Endodermal cell (in vitro differentiated cells): ENCODE measurements at regions not wholly inside any gene's neighbourhood (a gene's known extent, or its start where the extent isn't known, plus 50 kb on each side); places are given as distances from the start of the nearest gene placed in this dataset.

ENCODE experiments used
- DNase-seq: peaks from one replicate; pipeline ENCODE4 v3.0.0-alpha.2; 2017
- H3K27ac ChIP-seq: 2 replicates; pipeline ENCODE4 v1.5.1; 2013; ENCODE audit warnings: mild to moderate bottlenecking, low read depth, low read length, moderate library complexity
- H3K27me3 ChIP-seq: 2 replicates; pipeline ENCODE4 v1.6.1; 2013; ENCODE audit warnings: mild to moderate bottlenecking, low read length, moderate library complexity; ENCODE audit not compliant: insufficient read depth, control insufficient read depth, poor library complexity, severe bottlenecking
- H3K36me3 ChIP-seq: 2 replicates; pipeline ENCODE4 v1.7.0; 2013; ENCODE audit warnings: mild to moderate bottlenecking, low read length, moderate library complexity; ENCODE audit not compliant: control insufficient read depth, insufficient read depth
- H3K4me1 ChIP-seq: one replicate; pipeline ENCODE4 v1.7.0; 2013; ENCODE audit warnings: low read length; ENCODE audit not compliant: control insufficient read depth, insufficient read depth
- H3K4me3 ChIP-seq: 2 replicates; pipeline ENCODE4 v1.5.1; 2013; ENCODE audit warnings: mild to moderate bottlenecking, low read length, moderate library complexity
- H3K9ac ChIP-seq: 2 replicates; pipeline ENCODE4 v1.6.1; 2013; ENCODE audit warnings: mild to moderate bottlenecking, low read length, moderate library complexity; ENCODE audit not compliant: poor library complexity, severe bottlenecking; ENCODE audit errors: extremely low read depth
- H3K9me3 ChIP-seq: 2 replicates; pipeline ENCODE4 v1.6.1; 2013; ENCODE audit warnings: mild to moderate bottlenecking, low read length, moderate library complexity; ENCODE audit not compliant: control insufficient read depth
- H3K27ac Mint-ChIP-seq: 2 replicates; pipeline ENCODE4 v1.8.0; 2020; ENCODE audit warnings: mixed read lengths
- H3K27me3 Mint-ChIP-seq: 2 replicates; pipeline ENCODE4 v1.8.0; 2021; ENCODE audit warnings: mild to moderate bottlenecking, mixed read lengths; ENCODE audit not compliant: insufficient read depth
- H3K36me3 Mint-ChIP-seq: 2 replicates; pipeline ENCODE4 v1.8.0; 2020; ENCODE audit warnings: low read depth, mixed read lengths
- H3K4me1 Mint-ChIP-seq: 2 replicates; pipeline ENCODE4 v1.8.0; 2020; ENCODE audit warnings: mixed read lengths
- H3K4me3 Mint-ChIP-seq: 2 replicates; pipeline ENCODE4 v1.8.0; 2020; ENCODE audit warnings: mild to moderate bottlenecking, moderate library complexity, mixed read lengths
- H3K9me3 Mint-ChIP-seq: 2 replicates; pipeline ENCODE4 v1.8.0; 2020; ENCODE audit warnings: mild to moderate bottlenecking, mixed read lengths
- WGBS, 2 experiments: methylation state at CpG; one replicate each; pipeline versions ENCODE4 v1.1.5 to v1.1.7; 2013; ENCODE audit warnings: missing lambda C conversion rate in 2 of 2, mixed read lengths in 1 of 2; ENCODE audit not compliant: insufficient coverage in 1 of 2, insufficient read length in 1 of 2; 5-methylcytosine and 5-hydroxymethylcytosine counted together
- TF ChIP-seq, protein P1 (sequence below): fragments of 200-600 bp; sonication (generic); conservative IDR thresholded peaks from 2 replicates; pipeline ENCODE4 v1.5.0; 2021; ENCODE audit warnings: antibody characterized with exemption, mild to moderate bottlenecking

DNA sequence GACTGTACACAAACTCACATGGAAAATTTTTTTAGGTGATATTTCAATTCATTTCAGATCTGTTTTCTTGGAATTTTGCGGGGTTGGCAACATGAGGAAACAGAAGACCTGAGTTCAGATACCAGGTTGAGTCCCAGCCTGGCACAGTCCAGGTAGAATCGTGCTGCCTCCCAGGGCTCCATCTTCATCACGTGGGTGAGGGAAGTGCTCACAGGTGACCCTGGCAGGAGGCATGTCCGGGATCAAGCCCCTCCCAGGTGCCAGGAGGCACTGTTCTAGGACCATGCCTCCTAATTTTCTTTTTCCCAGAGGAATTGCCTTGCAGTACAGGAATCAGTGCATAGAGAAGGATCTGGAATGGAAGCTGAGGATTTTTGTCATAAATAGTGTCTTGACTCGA lies 318.3 kb upstream of the IRX4 start:
- H3K27ac ChIP-seq: no peak overlapping the region
- no peak overlapping the region for H3K4me3 ChIP-seq
- TF ChIP-seq, protein P1, sequence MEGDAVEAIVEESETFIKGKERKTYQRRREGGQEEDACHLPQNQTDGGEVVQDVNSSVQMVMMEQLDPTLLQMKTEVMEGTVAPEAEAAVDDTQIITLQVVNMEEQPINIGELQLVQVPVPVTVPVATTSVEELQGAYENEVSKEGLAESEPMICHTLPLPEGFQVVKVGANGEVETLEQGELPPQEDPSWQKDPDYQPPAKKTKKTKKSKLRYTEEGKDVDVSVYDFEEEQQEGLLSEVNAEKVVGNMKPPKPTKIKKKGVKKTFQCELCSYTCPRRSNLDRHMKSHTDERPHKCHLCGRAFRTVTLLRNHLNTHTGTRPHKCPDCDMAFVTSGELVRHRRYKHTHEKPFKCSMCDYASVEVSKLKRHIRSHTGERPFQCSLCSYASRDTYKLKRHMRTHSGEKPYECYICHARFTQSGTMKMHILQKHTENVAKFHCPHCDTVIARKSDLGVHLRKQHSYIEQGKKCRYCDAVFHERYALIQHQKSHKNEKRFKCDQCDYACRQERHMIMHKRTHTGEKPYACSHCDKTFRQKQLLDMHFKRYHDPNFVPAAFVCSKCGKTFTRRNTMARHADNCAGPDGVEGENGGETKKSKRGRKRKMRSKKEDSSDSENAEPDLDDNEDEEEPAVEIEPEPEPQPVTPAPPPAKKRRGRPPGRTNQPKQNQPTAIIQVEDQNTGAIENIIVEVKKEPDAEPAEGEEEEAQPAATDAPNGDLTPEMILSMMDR: no peak
- Mint-ChIP-seq H3K27me3 (peaks cover 16% of the 10 kb centered on the region), H3K9me3 (peaks cover 3% of the 10 kb centered on the region), H3K4me3 (no peak overlapping the region), H3K27ac (no peak overlapping the region), H3K4me1 (peaks cover 2% of the 10 kb centered on the region), H3K36me3 (no peaks in the 10 kb centered on the region)
- H3K9me3 ChIP-seq: no peaks in the 10 kb centered on the region
- 93 to 95% methylated on average over 5 of the region's 5 CpGs for WGBS, 2 experiments
- no peaks in the 10 kb centered on the region for H3K27me3 ChIP-seq
- no peaks in the 10 kb centered on the region for H3K36me3 ChIP-seq
- no peaks in the 10 kb centered on the region for H3K4me1 ChIP-seq
- no peak overlapping the region for H3K9ac ChIP-seq
- peak; percentile 36 for DNase-seq

DNA sequence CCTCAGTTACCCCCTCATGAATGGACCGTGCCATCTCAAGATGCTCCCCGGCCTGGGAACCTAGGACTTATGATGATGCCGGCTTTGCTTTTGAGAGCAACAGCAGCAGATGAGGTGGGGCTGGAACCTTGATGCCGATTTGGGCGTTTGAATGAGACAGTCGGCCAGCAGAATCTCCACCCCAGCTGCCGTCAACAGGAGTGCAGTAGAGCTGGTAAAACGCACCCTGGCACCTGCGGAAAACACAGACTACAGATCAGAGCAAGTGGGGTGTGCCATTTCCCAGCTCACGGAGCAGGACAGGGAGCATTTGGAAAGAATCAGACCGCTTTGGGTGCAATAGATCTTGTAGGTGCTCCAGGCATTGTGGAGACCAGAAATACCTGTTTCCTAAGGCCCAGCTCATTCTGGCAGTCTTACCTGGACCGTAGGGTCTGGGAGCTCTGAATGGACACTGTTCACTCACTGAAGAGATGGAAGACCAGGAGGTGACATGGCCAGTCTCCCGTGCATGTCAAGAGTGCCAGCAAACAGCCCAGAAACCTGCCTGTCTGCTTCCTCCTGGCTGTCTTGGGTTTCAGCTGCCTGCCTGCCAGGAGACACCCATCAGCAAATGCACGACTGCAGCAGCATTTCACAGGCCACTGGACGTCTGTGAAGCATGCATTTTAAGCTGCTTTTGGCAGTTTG lies 317.7 kb upstream of the IRX4 start:
- peaks cover 2% of the 10 kb centered on the region for H3K4me1 Mint-ChIP-seq
- no peak overlapping the region for H3K27ac Mint-ChIP-seq
- peaks cover 16% of the 10 kb centered on the region for H3K27me3 Mint-ChIP-seq
- H3K4me1 ChIP-seq: no peaks in the 10 kb centered on the region
- H3K9me3 Mint-ChIP-seq: peaks cover 9% of the 10 kb centered on the region
- no peak overlapping the region for H3K4me3 ChIP-seq
- no peak overlapping the region for H3K4me3 Mint-ChIP-seq
- no peaks in the 10 kb centered on the region for H3K27me3 ChIP-seq
- H3K27ac ChIP-seq: no peak overlapping the region
- peaks cover 4% of the 10 kb centered on the region for H3K9me3 ChIP-seq
- H3K36me3 Mint-ChIP-seq: no peaks in the 10 kb centered on the region
- TF ChIP-seq, protein P1: no peak
- no peaks in the 10 kb centered on the region for H3K36me3 ChIP-seq
- no peak overlapping the region for H3K9ac ChIP-seq
- peak; percentile 26 for DNase-seq
- WGBS, 2 experiments: 90 to 93% methylated on average over 14 to 15 of the region's 15 CpGs

DNA sequence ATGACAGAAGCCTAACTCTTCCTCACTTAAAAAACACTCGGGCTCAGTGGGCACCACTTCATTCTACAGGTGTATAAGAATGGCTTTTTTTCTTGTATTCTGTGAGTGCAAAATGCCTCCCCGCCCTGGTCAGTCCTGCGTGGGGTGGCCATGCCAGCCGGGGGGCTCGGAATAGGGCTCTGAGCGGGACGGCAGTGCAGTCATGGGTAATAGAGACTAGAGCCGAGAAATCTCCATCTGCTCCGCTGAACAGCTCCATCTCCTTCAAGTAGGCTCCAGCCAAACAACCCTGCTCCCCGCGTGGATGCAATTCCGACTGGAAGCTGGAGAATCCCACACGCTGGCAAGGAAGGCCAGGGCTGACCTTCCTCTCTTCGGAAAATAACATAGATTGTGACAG lies 317.0 kb upstream of the IRX4 start:
- Histone ChIP-seq H3K36me3 (no peaks in the 10 kb centered on the region), H3K4me3 (no peak overlapping the region), H3K27ac (no peak overlapping the region), H3K9ac (no peak overlapping the region), H3K4me1 (no peaks in the 10 kb centered on the region), H3K9me3 (peaks cover 9% of the 10 kb centered on the region), H3K27me3 (no peaks in the 10 kb centered on the region)
- peak; percentile 24 for DNase-seq
- TF ChIP-seq, protein P1: no peak
- H3K27ac Mint-ChIP-seq: no peak overlapping the region
- H3K4me1 Mint-ChIP-seq: peaks cover 2% of the 10 kb centered on the region
- peaks cover 13% of the 10 kb centered on the region for H3K27me3 Mint-ChIP-seq
- H3K9me3 Mint-ChIP-seq: peaks cover 15% of the 10 kb centered on the region
- WGBS, 2 experiments: 94 to 97% methylated on average over 5 to 14 of the region's 14 CpGs
- no peaks in the 10 kb centered on the region for H3K36me3 Mint-ChIP-seq
- no peak overlapping the region for H3K4me3 Mint-ChIP-seq
